IMR-90 (cell line): ENCODE measurements at regions not wholly inside any gene's neighbourhood (a gene's known extent, or its start where the extent isn't known, plus 50 kb on each side); places are given as distances from the start of the nearest gene placed in this dataset.

ENCODE experiments used
- ATAC-seq: fragments of 200-7000 bp; cut with Tn5 transposase; 2 replicates; pipeline ENCODE4 v1.9.1; 2020; ENCODE audit warnings: low read depth, mild to moderate bottlenecking, moderate library complexity
- BruUV-seq: library from RNA; stranded (reverse); fragments of 400-500 nt; replicated peaks from 2 replicates; lab custom pipeline; 2021; lab: Mats Ljungman, UMichigan
- CTCF ChIA-PET: fragments of 300-600 bp; formaldehyde crosslinking; extraction: SDS; loops from one replicate; lab custom pipeline; 2021; ENCODE audit warnings: antibody characterized with exemption; lab: Yijun Ruan, JAX
- POLR2A ChIA-PET: fragments of 300-600 bp; sonication (Branson Sonifier 250); formaldehyde crosslinking; loops from one replicate; lab custom pipeline; 2022; ENCODE audit warnings: antibody characterized with exemption; ENCODE audit not compliant: unreplicated experiment; lab: Charles Lee
- DNase-seq: peaks from one replicate; pipeline ENCODE4 v3.0.0; 2013
- H2AFZ ChIP-seq: replicated peaks from 2 replicates; pipeline ENCODE3; 2013; ENCODE audit warnings: low read length, mild to moderate bottlenecking; ENCODE audit not compliant: poor library complexity
- H2AK5ac ChIP-seq: 2 replicates; pipeline ENCODE4 v1.6.1; 2013; ENCODE audit warnings: low read depth, low read length, inconsistent platforms
- H2AK9ac ChIP-seq: replicated peaks from 2 replicates; pipeline ENCODE3; 2013; ENCODE audit warnings: mild to moderate bottlenecking, low read depth, low read length, moderate library complexity; ENCODE audit not compliant: poor library complexity
- H2BK120ac ChIP-seq: 2 replicates; pipeline ENCODE4 v1.6.1; 2013; ENCODE audit warnings: low read depth, low read length, inconsistent platforms
- H2BK15ac ChIP-seq: 3 replicates; pipeline ENCODE4 v1.6.1; 2013; ENCODE audit warnings: low read depth, low read length, inconsistent platforms
- H2BK20ac ChIP-seq: 2 replicates; pipeline ENCODE4 v1.6.1; 2013; ENCODE audit warnings: low read depth, mild to moderate bottlenecking, inconsistent platforms, low read length, moderate library complexity
- H2BK5ac ChIP-seq: 2 replicates; pipeline ENCODE4 v1.6.1; 2013; ENCODE audit warnings: mild to moderate bottlenecking, low read depth, low read length, inconsistent platforms; ENCODE audit not compliant: poor library complexity, severe bottlenecking
- H3K14ac ChIP-seq: replicated peaks from 2 replicates; pipeline ENCODE4 v1.6.1; 2013; ENCODE audit warnings: low read depth, low read length, inconsistent platforms
- H3K18ac ChIP-seq: 2 replicates; pipeline ENCODE4 v1.6.1; 2013; ENCODE audit warnings: low read depth, low read length, control low read depth
- H3K23ac ChIP-seq: 2 replicates; pipeline ENCODE4 v1.6.1; 2013; ENCODE audit warnings: low read depth, low read length, inconsistent platforms
- H3K27ac ChIP-seq: 2 replicates; pipeline ENCODE4 v1.5.1; 2013; ENCODE audit warnings: mild to moderate bottlenecking, control low read depth, low read length; ENCODE audit not compliant: insufficient read depth
- H3K27me3 ChIP-seq: 2 replicates; pipeline ENCODE4 v1.6.1; 2013; ENCODE audit warnings: low read length; ENCODE audit not compliant: control insufficient read depth, insufficient read depth
- H3K36me3 ChIP-seq: 2 replicates; pipeline ENCODE4 v1.6.1; 2013; ENCODE audit warnings: low read length, mixed read lengths; ENCODE audit not compliant: control insufficient read depth, insufficient read depth
- H3K4ac ChIP-seq: 2 replicates; pipeline ENCODE4 v1.6.1; 2013; ENCODE audit warnings: low read depth, low read length, inconsistent platforms
- H3K4me1 ChIP-seq: 2 replicates; pipeline ENCODE4 v1.6.1; 2013; ENCODE audit warnings: low read length, mixed read lengths; ENCODE audit not compliant: control insufficient read depth, insufficient read depth
- H3K4me2 ChIP-seq: 2 replicates; pipeline ENCODE4 v1.6.1; 2013; ENCODE audit warnings: low read depth, mild to moderate bottlenecking, control low read depth, low read length, moderate library complexity
- H3K4me3 ChIP-seq: 2 replicates; pipeline ENCODE4 v1.5.1; 2013; ENCODE audit warnings: low read depth, mild to moderate bottlenecking, control low read depth, low read length, moderate library complexity; ENCODE audit not compliant: insufficient read depth
- H3K56ac ChIP-seq: 2 replicates; pipeline ENCODE4 v1.6.1; 2013; ENCODE audit warnings: low read length, inconsistent platforms; ENCODE audit not compliant: insufficient read depth; ENCODE audit errors: extremely low read depth
- H3K79me1 ChIP-seq, 2 experiments: 2 replicates each; pipeline ENCODE4 v1.6.1; 2013; ENCODE audit warnings: low read length in 2 of 2, inconsistent platforms in 1 of 2, low read depth in 1 of 2
- H3K9ac ChIP-seq: 2 replicates; pipeline ENCODE4 v1.6.1; 2013; ENCODE audit warnings: low read depth, low read length, control low read depth
- H3K9me1 ChIP-seq: 2 replicates; pipeline ENCODE4 v1.6.1; 2013; ENCODE audit warnings: low read length, inconsistent platforms; ENCODE audit not compliant: insufficient read depth
- H3K9me3 ChIP-seq: 2 replicates; pipeline ENCODE4 v1.6.1; 2013; ENCODE audit warnings: low read length; ENCODE audit not compliant: control insufficient read depth, insufficient read depth
- H4K20me1 ChIP-seq: 2 replicates; pipeline ENCODE4 v1.6.1; 2013; ENCODE audit warnings: low read length, inconsistent platforms; ENCODE audit not compliant: insufficient read depth
- H4K5ac ChIP-seq: 2 replicates; pipeline ENCODE4 v1.6.1; 2013; ENCODE audit warnings: mild to moderate bottlenecking, low read depth, low read length, control low read depth
- H4K8ac ChIP-seq, 2 experiments: 2 replicates each; pipeline ENCODE4 v1.6.1; 2013; ENCODE audit warnings: low read depth in 2 of 2, low read length in 2 of 2, control low read depth in 1 of 2, inconsistent platforms in 1 of 2
- H4K91ac ChIP-seq: 2 replicates; pipeline ENCODE4 v1.6.1; 2013; ENCODE audit warnings: low read depth, low read length, inconsistent platforms; ENCODE audit not compliant: insufficient read depth
- CEBPB ChIP-seq: IDR thresholded peaks from 2 replicates; pipeline ENCODE4 v1.6.1; 2012; ENCODE audit warnings: low read depth, low read length, improper control_type of control experiment
- NFE2L2 ChIP-seq: fragments of 150-350 bp; IDR thresholded peaks from 2 replicates; pipeline ENCODE4 v1.6.1; 2016; ENCODE audit warnings: low read depth, mild to moderate bottlenecking, low read length
- POLR2A ChIP-seq: IDR thresholded peaks from 2 replicates; pipeline ENCODE4 v1.6.1; 2012; ENCODE audit warnings: mild to moderate bottlenecking, low read depth, low read length
- RCOR1 ChIP-seq: IDR thresholded peaks from 2 replicates; pipeline ENCODE4 v1.6.1; 2012; ENCODE audit warnings: mild to moderate bottlenecking, low read length, improper control_type of control experiment; ENCODE audit not compliant: insufficient replicate concordance
- WGBS, 2 experiments: methylation state at CpG; one replicate each; pipeline versions ENCODE4 v1.1.5 to v1.1.7; 2013; ENCODE audit warnings: missing lambda C conversion rate in 2 of 2; ENCODE audit not compliant: insufficient read length in 1 of 2; ENCODE audit errors: extremely low coverage in 2 of 2; 5-methylcytosine and 5-hydroxymethylcytosine counted together
- dilution Hi-C: fragments of 300-500 bp; cut with HindIII; formaldehyde crosslinking; loops from one replicate; pipeline ENCODE4 v1.14.3; 2018; ENCODE audit warnings: low sequenced_read_pairs; ENCODE audit not compliant: unreplicated experiment
- in situ Hi-C: fragments of 300-500 bp; cut with MboI; formaldehyde crosslinking; loops from 3 replicates; pipeline ENCODE4 v1.14.3; 2019; ENCODE audit warnings: low sequenced_read_pairs, inconsistent platforms, mixed read lengths
- intact Hi-C: fragments of 100-400 bp; cut with micrococcal nuclease; formaldehyde crosslinking; loops from 2 replicates; pipeline ENCODE4 v1.10.0; 2022
- TF ChIP-seq, protein P1 (sequence below): fragments of 150-350 bp; IDR thresholded peaks from 2 replicates; pipeline ENCODE4 v1.6.1; 2017; ENCODE audit warnings: mild to moderate bottlenecking, antibody characterized with exemption, low read length, low read depth
- TF ChIP-seq, protein P2 (sequence below): conservative IDR thresholded peaks from 2 replicates; pipeline ENCODE4 v1.5.1; 2012; ENCODE audit warnings: mild to moderate bottlenecking, low read depth, low read length, improper control_type of control experiment

DNA sequence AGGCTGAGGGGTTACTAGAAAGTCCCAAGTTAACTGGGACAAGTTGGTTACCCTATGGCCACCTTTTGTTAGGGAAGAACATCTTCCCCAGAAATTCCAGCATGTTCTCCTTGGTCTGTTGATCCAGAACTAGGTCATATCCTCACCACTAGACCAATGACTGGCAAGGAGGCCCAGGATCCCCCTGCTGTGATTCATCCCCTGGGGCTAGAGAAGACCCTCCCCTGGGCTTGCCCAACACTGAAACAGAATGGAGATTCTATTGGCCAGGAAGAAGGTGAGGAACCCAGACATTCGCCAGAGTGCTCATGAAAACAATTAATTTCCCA lies 90.1 kb upstream of the SIM2 start:
- no peak overlapping the region for H2AK5ac ChIP-seq
- no peaks in the 10 kb centered on the region for H3K36me3 ChIP-seq
- H3K27ac ChIP-seq, result no peak overlapping the region
- H4K20me1 ChIP-seq, result no peaks in the 10 kb centered on the region
- H3K4ac ChIP-seq, result no peak overlapping the region
- no peak overlapping the region for H2BK5ac ChIP-seq
- no peak overlapping the region for H4K5ac ChIP-seq
- H3K27me3 ChIP-seq, result peaks cover 40% of the 10 kb centered on the region
- peaks cover 4% of the 10 kb centered on the region for H3K9me3 ChIP-seq
- H3K23ac ChIP-seq, result no peak overlapping the region
- peaks cover 6% of the 10 kb centered on the region for H3K4me1 ChIP-seq
- no peak overlapping the region for H2BK15ac ChIP-seq
- no peak overlapping the region for H4K8ac ChIP-seq
- no CpG with 5 or more reads among the region's 1 CpG for WGBS, 2 experiments
- H3K79me1 ChIP-seq, result no peaks in the 10 kb centered on the region
- H3K9ac ChIP-seq, result no peak overlapping the region
- H2BK20ac ChIP-seq, result no peak overlapping the region
- no peak overlapping the region for H3K56ac ChIP-seq
- TF ChIP-seq, protein P1, sequence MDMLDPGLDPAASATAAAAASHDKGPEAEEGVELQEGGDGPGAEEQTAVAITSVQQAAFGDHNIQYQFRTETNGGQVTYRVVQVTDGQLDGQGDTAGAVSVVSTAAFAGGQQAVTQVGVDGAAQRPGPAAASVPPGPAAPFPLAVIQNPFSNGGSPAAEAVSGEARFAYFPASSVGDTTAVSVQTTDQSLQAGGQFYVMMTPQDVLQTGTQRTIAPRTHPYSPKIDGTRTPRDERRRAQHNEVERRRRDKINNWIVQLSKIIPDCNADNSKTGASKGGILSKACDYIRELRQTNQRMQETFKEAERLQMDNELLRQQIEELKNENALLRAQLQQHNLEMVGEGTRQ, result no peak
- TF ChIP-seq POLR2A (no peak), CEBPB (no peak), RCOR1 (no peak), NFE2L2 (no peak)
- TF ChIP-seq, protein P2, sequence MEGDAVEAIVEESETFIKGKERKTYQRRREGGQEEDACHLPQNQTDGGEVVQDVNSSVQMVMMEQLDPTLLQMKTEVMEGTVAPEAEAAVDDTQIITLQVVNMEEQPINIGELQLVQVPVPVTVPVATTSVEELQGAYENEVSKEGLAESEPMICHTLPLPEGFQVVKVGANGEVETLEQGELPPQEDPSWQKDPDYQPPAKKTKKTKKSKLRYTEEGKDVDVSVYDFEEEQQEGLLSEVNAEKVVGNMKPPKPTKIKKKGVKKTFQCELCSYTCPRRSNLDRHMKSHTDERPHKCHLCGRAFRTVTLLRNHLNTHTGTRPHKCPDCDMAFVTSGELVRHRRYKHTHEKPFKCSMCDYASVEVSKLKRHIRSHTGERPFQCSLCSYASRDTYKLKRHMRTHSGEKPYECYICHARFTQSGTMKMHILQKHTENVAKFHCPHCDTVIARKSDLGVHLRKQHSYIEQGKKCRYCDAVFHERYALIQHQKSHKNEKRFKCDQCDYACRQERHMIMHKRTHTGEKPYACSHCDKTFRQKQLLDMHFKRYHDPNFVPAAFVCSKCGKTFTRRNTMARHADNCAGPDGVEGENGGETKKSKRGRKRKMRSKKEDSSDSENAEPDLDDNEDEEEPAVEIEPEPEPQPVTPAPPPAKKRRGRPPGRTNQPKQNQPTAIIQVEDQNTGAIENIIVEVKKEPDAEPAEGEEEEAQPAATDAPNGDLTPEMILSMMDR, result no peak
- H4K91ac ChIP-seq, result no peak overlapping the region
- intact Hi-C loops, result no loop called here
- POLR2A ChIA-PET, result no interaction called here
- no peak overlapping the region for H3K4me2 ChIP-seq
- CTCF ChIA-PET, result no interaction called here
- no peak overlapping the region for H2BK120ac ChIP-seq
- dilution Hi-C loops, result no loop called here
- H3K9me1 ChIP-seq, result no peaks in the 10 kb centered on the region; the same call in 1 of the 2 replicates
- BruUV-seq, result no TSS peak
- no peak overlapping the region for H3K4me3 ChIP-seq
- DNase-seq (no peak), ATAC-seq (no peak)
- no peak overlapping the region for H3K18ac ChIP-seq
- no peak overlapping the region for H2AFZ ChIP-seq
- in situ Hi-C loops, result no loop called here
- no peak overlapping the region for H2AK9ac ChIP-seq
- no peak overlapping the region for H3K14ac ChIP-seq
